H1 (cell line): ENCODE measurements at regions not wholly inside any gene's neighbourhood (a gene's known extent, or its start where the extent isn't known, plus 50 kb on each side); places are given as distances from the start of the nearest gene placed in this dataset.

ENCODE experiments used
- NRF1 ChIP-seq: IDR thresholded peaks from 2 replicates; pipeline ENCODE4 v1.6.1; 2011; ENCODE audit warnings: mild to moderate bottlenecking, low read depth, low read length, improper control_type of control experiment
- TF ChIP-seq, protein P1 (sequence below): fragments of 300-600 bp; sonication (generic); IDR thresholded peaks from 2 replicates; pipeline ENCODE4 v1.7.1; 2012; ENCODE audit warnings: low read length, moderate library complexity, mild to moderate bottlenecking, inconsistent platforms; ENCODE audit not compliant: insufficient replicate concordance

DNA sequence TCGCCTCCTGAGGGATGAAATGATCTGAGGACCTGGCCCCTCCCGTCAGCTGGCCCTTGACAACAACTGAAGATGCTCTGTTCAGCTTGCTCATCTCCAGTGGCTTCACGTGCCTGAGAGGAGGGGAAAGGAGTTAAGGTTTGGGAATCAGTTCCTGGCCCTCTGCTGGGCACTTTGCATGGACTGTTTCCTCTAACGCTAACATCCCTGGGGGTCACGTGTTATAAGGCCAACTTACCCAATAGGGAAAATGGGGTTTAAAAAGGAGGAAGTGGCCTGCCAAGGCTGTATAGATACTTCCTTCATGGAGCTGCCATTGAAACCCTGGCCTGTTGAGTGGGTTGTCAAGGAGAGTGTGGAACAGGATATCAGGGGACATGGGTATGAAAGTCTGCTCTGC lies 65.6 kb downstream of the OR13H1 start (continued):
- TF ChIP-seq, protein P1, sequence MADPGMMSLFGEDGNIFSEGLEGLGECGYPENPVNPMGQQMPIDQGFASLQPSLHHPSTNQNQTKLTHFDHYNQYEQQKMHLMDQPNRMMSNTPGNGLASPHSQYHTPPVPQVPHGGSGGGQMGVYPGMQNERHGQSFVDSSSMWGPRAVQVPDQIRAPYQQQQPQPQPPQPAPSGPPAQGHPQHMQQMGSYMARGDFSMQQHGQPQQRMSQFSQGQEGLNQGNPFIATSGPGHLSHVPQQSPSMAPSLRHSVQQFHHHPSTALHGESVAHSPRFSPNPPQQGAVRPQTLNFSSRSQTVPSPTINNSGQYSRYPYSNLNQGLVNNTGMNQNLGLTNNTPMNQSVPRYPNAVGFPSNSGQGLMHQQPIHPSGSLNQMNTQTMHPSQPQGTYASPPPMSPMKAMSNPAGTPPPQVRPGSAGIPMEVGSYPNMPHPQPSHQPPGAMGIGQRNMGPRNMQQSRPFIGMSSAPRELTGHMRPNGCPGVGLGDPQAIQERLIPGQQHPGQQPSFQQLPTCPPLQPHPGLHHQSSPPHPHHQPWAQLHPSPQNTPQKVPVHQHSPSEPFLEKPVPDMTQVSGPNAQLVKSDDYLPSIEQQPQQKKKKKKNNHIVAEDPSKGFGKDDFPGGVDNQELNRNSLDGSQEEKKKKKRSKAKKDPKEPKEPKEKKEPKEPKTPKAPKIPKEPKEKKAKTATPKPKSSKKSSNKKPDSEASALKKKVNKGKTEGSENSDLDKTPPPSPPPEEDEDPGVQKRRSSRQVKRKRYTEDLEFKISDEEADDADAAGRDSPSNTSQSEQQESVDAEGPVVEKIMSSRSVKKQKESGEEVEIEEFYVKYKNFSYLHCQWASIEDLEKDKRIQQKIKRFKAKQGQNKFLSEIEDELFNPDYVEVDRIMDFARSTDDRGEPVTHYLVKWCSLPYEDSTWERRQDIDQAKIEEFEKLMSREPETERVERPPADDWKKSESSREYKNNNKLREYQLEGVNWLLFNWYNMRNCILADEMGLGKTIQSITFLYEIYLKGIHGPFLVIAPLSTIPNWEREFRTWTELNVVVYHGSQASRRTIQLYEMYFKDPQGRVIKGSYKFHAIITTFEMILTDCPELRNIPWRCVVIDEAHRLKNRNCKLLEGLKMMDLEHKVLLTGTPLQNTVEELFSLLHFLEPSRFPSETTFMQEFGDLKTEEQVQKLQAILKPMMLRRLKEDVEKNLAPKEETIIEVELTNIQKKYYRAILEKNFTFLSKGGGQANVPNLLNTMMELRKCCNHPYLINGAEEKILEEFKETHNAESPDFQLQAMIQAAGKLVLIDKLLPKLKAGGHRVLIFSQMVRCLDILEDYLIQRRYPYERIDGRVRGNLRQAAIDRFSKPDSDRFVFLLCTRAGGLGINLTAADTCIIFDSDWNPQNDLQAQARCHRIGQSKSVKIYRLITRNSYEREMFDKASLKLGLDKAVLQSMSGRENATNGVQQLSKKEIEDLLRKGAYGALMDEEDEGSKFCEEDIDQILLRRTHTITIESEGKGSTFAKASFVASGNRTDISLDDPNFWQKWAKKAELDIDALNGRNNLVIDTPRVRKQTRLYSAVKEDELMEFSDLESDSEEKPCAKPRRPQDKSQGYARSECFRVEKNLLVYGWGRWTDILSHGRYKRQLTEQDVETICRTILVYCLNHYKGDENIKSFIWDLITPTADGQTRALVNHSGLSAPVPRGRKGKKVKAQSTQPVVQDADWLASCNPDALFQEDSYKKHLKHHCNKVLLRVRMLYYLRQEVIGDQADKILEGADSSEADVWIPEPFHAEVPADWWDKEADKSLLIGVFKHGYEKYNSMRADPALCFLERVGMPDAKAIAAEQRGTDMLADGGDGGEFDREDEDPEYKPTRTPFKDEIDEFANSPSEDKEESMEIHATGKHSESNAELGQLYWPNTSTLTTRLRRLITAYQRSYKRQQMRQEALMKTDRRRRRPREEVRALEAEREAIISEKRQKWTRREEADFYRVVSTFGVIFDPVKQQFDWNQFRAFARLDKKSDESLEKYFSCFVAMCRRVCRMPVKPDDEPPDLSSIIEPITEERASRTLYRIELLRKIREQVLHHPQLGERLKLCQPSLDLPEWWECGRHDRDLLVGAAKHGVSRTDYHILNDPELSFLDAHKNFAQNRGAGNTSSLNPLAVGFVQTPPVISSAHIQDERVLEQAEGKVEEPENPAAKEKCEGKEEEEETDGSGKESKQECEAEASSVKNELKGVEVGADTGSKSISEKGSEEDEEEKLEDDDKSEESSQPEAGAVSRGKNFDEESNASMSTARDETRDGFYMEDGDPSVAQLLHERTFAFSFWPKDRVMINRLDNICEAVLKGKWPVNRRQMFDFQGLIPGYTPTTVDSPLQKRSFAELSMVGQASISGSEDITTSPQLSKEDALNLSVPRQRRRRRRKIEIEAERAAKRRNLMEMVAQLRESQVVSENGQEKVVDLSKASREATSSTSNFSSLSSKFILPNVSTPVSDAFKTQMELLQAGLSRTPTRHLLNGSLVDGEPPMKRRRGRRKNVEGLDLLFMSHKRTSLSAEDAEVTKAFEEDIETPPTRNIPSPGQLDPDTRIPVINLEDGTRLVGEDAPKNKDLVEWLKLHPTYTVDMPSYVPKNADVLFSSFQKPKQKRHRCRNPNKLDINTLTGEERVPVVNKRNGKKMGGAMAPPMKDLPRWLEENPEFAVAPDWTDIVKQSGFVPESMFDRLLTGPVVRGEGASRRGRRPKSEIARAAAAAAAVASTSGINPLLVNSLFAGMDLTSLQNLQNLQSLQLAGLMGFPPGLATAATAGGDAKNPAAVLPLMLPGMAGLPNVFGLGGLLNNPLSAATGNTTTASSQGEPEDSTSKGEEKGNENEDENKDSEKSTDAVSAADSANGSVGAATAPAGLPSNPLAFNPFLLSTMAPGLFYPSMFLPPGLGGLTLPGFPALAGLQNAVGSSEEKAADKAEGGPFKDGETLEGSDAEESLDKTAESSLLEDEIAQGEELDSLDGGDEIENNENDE, result no peak
- no peak for TF ChIP-seq NRF1
